ENCODE measurements at regions not wholly inside any gene's neighbourhood (a gene's known extent, or its start where the extent isn't known, plus 50 kb on each side); places are given as distances from the start of the nearest gene placed in this dataset.

- DNase-seq (ENCODE audit: insufficient read length, low spot score): no peak
- FAIRE-seq: no peak
- no peak for TF ChIP-seq POLR2A (IDR thresholded peaks at IDR 0.05; ENCODE audit: low read depth, low read length)
These were observed 86.7 kb upstream of the FER start for GRCh38 chr5:108661024-108661423.

GRCh38 chr5:108660291-108660690 lies 87.4 kb upstream of the FER start:
- FAIRE-seq: no peak
- no peak for DNase-seq (ENCODE audit: insufficient read length, low spot score)
- TF ChIP-seq POLR2A (IDR thresholded peaks at IDR 0.05; ENCODE audit: low read depth, low read length): no peak

GRCh38 chr5:108659531-108659930 lies 88.2 kb upstream of the FER start:
- FAIRE-seq (no peak), DNase-seq (ENCODE audit: insufficient read length, low spot score) (no peak)
- no peak for TF ChIP-seq POLR2A (IDR thresholded peaks at IDR 0.05; ENCODE audit: low read depth, low read length)

- DNase-seq (ENCODE audit: insufficient read length, low spot score): peak; percentile 12
- FAIRE-seq: peak; percentile 78
- TF ChIP-seq POLR2A (IDR thresholded peaks at IDR 0.05; ENCODE audit: low read depth, low read length): no peak
These were observed 91.8 kb upstream of the FER start for GRCh38 chr5:108655750-108656450.

- TF ChIP-seq POLR2A (IDR thresholded peaks at IDR 0.05; ENCODE audit: low read depth, low read length): no peak
- DNase-seq (ENCODE audit: insufficient read length, low spot score) (no peak), FAIRE-seq (peak; percentile 27)
These were observed 93.6 kb upstream of the FER start for GRCh38 chr5:108654051-108654450.

GRCh38 chr5:108653201-108653600 lies 94.5 kb upstream of the FER start:
- no peak for TF ChIP-seq POLR2A (IDR thresholded peaks at IDR 0.05; ENCODE audit: low read depth, low read length)
- FAIRE-seq (no peak), DNase-seq (ENCODE audit: insufficient read length, low spot score) (no peak)

GRCh38 chr5:108650997-108651396 lies 96.7 kb upstream of the FER start:
- no peak for DNase-seq (ENCODE audit: insufficient read length, low spot score)
- no peak for FAIRE-seq
- TF ChIP-seq POLR2A (IDR thresholded peaks at IDR 0.05; ENCODE audit: low read depth, low read length): no peak

GRCh38 chr5:108649646-108650045 lies 98.1 kb upstream of the FER start:
- FAIRE-seq (no peak), DNase-seq (ENCODE audit: insufficient read length, low spot score) (no peak)
- TF ChIP-seq POLR2A (IDR thresholded peaks at IDR 0.05; ENCODE audit: low read depth, low read length): no peak

- DNase-seq (ENCODE audit: insufficient read length, low spot score) (no peak), FAIRE-seq (no peak)
- no peak for TF ChIP-seq POLR2A (IDR thresholded peaks at IDR 0.05; ENCODE audit: low read depth, low read length)
These were observed 98.6 kb upstream of the FER start for GRCh38 chr5:108649106-108649505.

GRCh38 chr5:108642170-108642906 lies 105.4 kb upstream of the FER start:
- FAIRE-seq (peak; percentile 80), DNase-seq (ENCODE audit: insufficient read length, low spot score) (peak; percentile 57)
- TF ChIP-seq POLR2A (IDR thresholded peaks at IDR 0.05; ENCODE audit: low read depth, low read length): no peak

- TF ChIP-seq POLR2A (IDR thresholded peaks at IDR 0.05; ENCODE audit: low read depth, low read length): no peak
- FAIRE-seq (no peak), DNase-seq (ENCODE audit: insufficient read length, low spot score) (no peak)
These were observed 106.1 kb upstream of the FER start for GRCh38 chr5:108641596-108641995.

- DNase-seq (ENCODE audit: insufficient read length, low spot score): no peak
- no peak for FAIRE-seq
- no peak for TF ChIP-seq POLR2A (IDR thresholded peaks at IDR 0.05; ENCODE audit: low read depth, low read length)
These were observed 108.3 kb upstream of the FER start for GRCh38 chr5:108639366-108639765.

- DNase-seq (ENCODE audit: insufficient read length, low spot score) (no peak), FAIRE-seq (no peak)
- TF ChIP-seq POLR2A (IDR thresholded peaks at IDR 0.05; ENCODE audit: low read depth, low read length): no peak
These were observed 109.7 kb upstream of the FER start for GRCh38 chr5:108638021-108638420.

GRCh38 chr5:108637134-108637533 lies 110.6 kb upstream of the FER start:
- FAIRE-seq (no peak), DNase-seq (ENCODE audit: insufficient read length, low spot score) (no peak)
- TF ChIP-seq POLR2A (IDR thresholded peaks at IDR 0.05; ENCODE audit: low read depth, low read length): no peak
